SU-DHL-6 (cell line): ENCODE measurements at regions not wholly inside any gene's neighbourhood (a gene's known extent, or its start where the extent isn't known, plus 50 kb on each side); places are given as distances from the start of the nearest gene placed in this dataset.
"Not testable (repeated sequence)": the region's sequence is repeated elsewhere in the genome, so short reads cannot be mapped to it uniquely, and the experiment has no call there.

ENCODE experiments used
- H2AFZ ChIP-seq: fragments of 200-600 bp; sonication (generic); 2 replicates; pipeline ENCODE4 v1.6.1; 2014; ENCODE audit warnings: low read depth, mild to moderate bottlenecking, moderate library complexity, mixed read lengths, antibody characterized with exemption, low read length; ENCODE audit not compliant: severe bottlenecking
- H3F3A ChIP-seq: fragments of 200-600 bp; shearing (Covaris generic); 2 replicates; pipeline ENCODE4 v1.6.0; 2016; ENCODE audit warnings: antibody characterized with exemption, mild to moderate bottlenecking; ENCODE audit not compliant: insufficient read depth
- H3K27ac ChIP-seq: fragments of 200-600 bp; sonication (generic); 2 replicates; pipeline ENCODE4 v1.5.1; 2016; ENCODE audit warnings: low read depth, mild to moderate bottlenecking, low read length, moderate library complexity, mixed read lengths
- H3K27me3 ChIP-seq: fragments of 200-600 bp; sonication (generic), shearing (Covaris generic); 2 replicates; pipeline ENCODE4 v1.6.0; 2014; ENCODE audit warnings: mild to moderate bottlenecking, low read length
- H3K36me3 ChIP-seq: fragments of 200-600 bp; sonication (generic); 2 replicates; pipeline ENCODE4 v1.6.1; 2014; ENCODE audit warnings: mild to moderate bottlenecking, low read length, mixed read lengths
- H3K4me2 ChIP-seq: fragments of 300-600, 200-600 bp; shearing (Covaris generic), sonication (generic); 2 replicates; pipeline ENCODE4 v1.6.0; 2014; ENCODE audit warnings: low read length, low read depth, mild to moderate bottlenecking; ENCODE audit not compliant: poor library complexity, severe bottlenecking
- H3K4me3 ChIP-seq: fragments of 200-600 bp; sonication (generic); 2 replicates; pipeline ENCODE4 v1.5.1; 2014; ENCODE audit warnings: antibody characterized with exemption, low read length, mild to moderate bottlenecking, mixed read lengths; ENCODE audit not compliant: insufficient read depth, poor library complexity, severe bottlenecking
- H3K79me2 ChIP-seq: fragments of 200-600 bp; sonication (generic); 2 replicates; pipeline ENCODE4 v1.6.1; 2014; ENCODE audit warnings: mild to moderate bottlenecking, low read length, moderate library complexity; ENCODE audit not compliant: insufficient read depth
- H3K9ac ChIP-seq: fragments of 200-600 bp; sonication (generic); 2 replicates; pipeline ENCODE4 v1.7.0; 2014; ENCODE audit warnings: mild to moderate bottlenecking, low read length
- H3K9me2 ChIP-seq: fragments of 200-600 bp; sonication (generic); replicated peaks from 2 replicates; pipeline ENCODE4 v1.6.1; 2014; ENCODE audit warnings: low read length; ENCODE audit not compliant: insufficient read depth
- H3K9me3 ChIP-seq: fragments of 200-600 bp; sonication (generic); 2 replicates; pipeline ENCODE4 v1.6.1; 2014; ENCODE audit warnings: low read length, mixed read lengths; ENCODE audit not compliant: insufficient read depth
- H4K20me1 ChIP-seq: fragments of 200-600 bp; sonication (generic); 2 replicates; pipeline ENCODE4 v1.6.1; 2014; ENCODE audit warnings: low read depth, mild to moderate bottlenecking, antibody characterized with exemption, low read length, moderate library complexity, mixed read lengths
- CTCF ChIP-seq: fragments of 200-600 bp; sonication (generic); IDR thresholded peaks from one replicate; pipeline ENCODE4 v1.5.1; 2017; ENCODE audit warnings: antibody characterized with exemption, mild to moderate bottlenecking, low read length, moderate library complexity; ENCODE audit not compliant: insufficient read depth, poor library complexity, severe bottlenecking
- EZH2phosphoT487 ChIP-seq: fragments of 200-600 bp; sonication (generic), shearing (Covaris generic); conservative IDR thresholded peaks from 2 replicates; pipeline ENCODE4 v1.6.1; 2018; ENCODE audit warnings: mild to moderate bottlenecking, antibody characterized with exemption, low read length, moderate library complexity, mixed read lengths

DNA sequence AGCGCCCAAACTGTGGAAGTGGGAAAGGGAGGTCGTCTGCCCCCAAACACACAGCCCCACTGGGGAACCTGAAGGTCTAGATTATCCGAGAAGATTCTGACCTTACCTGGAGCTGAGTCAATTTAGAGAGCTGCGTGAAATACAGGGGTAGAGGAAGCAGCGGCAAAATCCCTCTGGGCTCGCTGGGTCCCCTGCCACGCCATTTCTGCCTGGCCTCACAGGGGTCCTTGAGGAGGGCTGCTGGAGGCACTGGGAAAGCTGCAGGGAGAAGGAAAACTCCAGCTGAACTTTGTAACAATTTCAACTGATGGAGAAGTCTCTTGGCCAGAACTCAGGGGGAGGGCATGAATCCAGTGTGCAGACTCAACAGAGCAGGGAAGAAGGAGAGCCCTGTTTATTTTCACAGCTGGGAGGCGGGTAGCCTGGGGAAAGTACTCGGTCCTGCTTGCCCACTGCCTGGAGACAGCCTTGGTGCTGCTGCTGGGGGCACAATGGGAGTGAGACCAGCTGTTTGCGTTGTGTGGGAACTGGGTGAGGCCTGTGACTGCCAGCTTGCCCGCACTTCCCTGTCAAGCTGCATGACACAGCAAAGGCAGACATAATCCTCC is 93.2 kb upstream of the MAPK10 start:
- H2AFZ ChIP-seq: no peak overlapping the region
- no peak overlapping the region for H3K4me3 ChIP-seq
- H3K36me3 ChIP-seq: no peaks in the 10 kb centered on the region
- H3K9me3 ChIP-seq: no peaks in the 10 kb centered on the region
- H3K9ac ChIP-seq: no peak overlapping the region
- TF ChIP-seq CTCF (no peak), EZH2phosphoT487 (no peak)
- no peaks in the 10 kb centered on the region for H4K20me1 ChIP-seq
- H3K27me3 ChIP-seq: no peaks in the 10 kb centered on the region
- H3K27ac ChIP-seq: no peak overlapping the region
- no peaks in the 10 kb centered on the region for H3K79me2 ChIP-seq
- H3F3A ChIP-seq: no peaks in the 10 kb centered on the region
- no peaks in the 10 kb centered on the region for H3K9me2 ChIP-seq
- no peak overlapping the region for H3K4me2 ChIP-seq

- not testable (repeated sequence) for H3K27ac ChIP-seq
These were observed 93.8 kb upstream of the MAPK10 start for GRCh38 chr4:86453611-86454072.

DNA sequence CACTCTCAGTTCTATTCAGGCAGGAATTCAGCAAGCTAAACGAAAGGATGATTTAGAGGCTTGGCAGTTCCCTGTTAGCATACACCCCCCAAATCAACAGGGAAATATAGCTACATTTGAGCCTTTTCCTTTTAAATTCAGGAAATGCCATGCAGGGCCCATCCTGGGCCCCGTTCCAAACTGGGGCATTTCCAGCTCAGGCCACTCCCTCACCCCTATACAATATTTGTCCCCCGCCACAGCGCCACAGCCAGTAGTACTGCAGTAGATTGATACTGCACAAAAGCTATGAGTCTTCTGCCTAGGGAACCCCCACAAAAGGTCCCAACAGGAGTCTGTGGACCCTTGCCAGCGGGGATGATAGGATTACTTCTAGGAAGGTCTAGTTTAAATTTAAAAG is 102.0 kb upstream of the MAPK10 start:
- no peaks in the 10 kb centered on the region for H3K36me3 ChIP-seq
- no peak for TF ChIP-seq CTCF
- TF ChIP-seq EZH2phosphoT487: no peak
- no peak overlapping the region for H3K27ac ChIP-seq
- no peaks in the 10 kb centered on the region for H3K9me3 ChIP-seq
- H3K4me3 ChIP-seq: no peak overlapping the region
- H3K27me3 ChIP-seq: no peaks in the 10 kb centered on the region
- H3F3A ChIP-seq: no peaks in the 10 kb centered on the region
- H3K79me2 ChIP-seq: no peaks in the 10 kb centered on the region
- H3K4me2 ChIP-seq: no peak overlapping the region
- no peaks in the 10 kb centered on the region for H4K20me1 ChIP-seq
- H2AFZ ChIP-seq: no peak overlapping the region
- no peak overlapping the region for H3K9ac ChIP-seq
- H3K9me2 ChIP-seq: no peaks in the 10 kb centered on the region

More at GRCh38 chr4:86453611-86454072, 93.8 kb upstream of the MAPK10 start:
- H3F3A ChIP-seq, H4K20me1 ChIP-seq, H3K9ac ChIP-seq, H3K4me3 ChIP-seq, H3K36me3 ChIP-seq, H3K9me2 ChIP-seq, H3K9me3 ChIP-seq, H3K27me3 ChIP-seq, H3K4me2 ChIP-seq, H3K79me2 ChIP-seq, H2AFZ ChIP-seq: not testable (repeated sequence)

- TF ChIP-seq EZH2phosphoT487: no peak
- TF ChIP-seq CTCF: no peak
- H3K9ac ChIP-seq: no peak overlapping the region
- no peaks in the 10 kb centered on the region for H3K79me2 ChIP-seq
- no peak overlapping the region for H3K4me3 ChIP-seq
- H2AFZ ChIP-seq: no peak overlapping the region
- H3K27me3 ChIP-seq: no peaks in the 10 kb centered on the region
- H3K27ac ChIP-seq: no peak overlapping the region
- H4K20me1 ChIP-seq: no peaks in the 10 kb centered on the region
- H3K9me2 ChIP-seq: no peaks in the 10 kb centered on the region
- no peaks in the 10 kb centered on the region for H3K36me3 ChIP-seq
- no peaks in the 10 kb centered on the region for H3K9me3 ChIP-seq
- no peaks in the 10 kb centered on the region for H3F3A ChIP-seq
- no peak overlapping the region for H3K4me2 ChIP-seq
These were observed 112.6 kb upstream of the MAPK10 start for GRCh38 chr4:86472377-86473019.

GRCh38 chr4:86478151-86478550 is 116.0 kb upstream of the PTPN13 start:
- not testable (repeated sequence) for H4K20me1 ChIP-seq, H3K79me2 ChIP-seq, H2AFZ ChIP-seq, H3K36me3 ChIP-seq, H3K4me3 ChIP-seq, H3K27me3 ChIP-seq, H3K4me2 ChIP-seq, H3K27ac ChIP-seq, H3K9me2 ChIP-seq, H3K9ac ChIP-seq, H3K9me3 ChIP-seq, H3F3A ChIP-seq
